Activated naive CD8-positive, alpha-beta T cell treated with anti-CD3 and anti-CD28 coated beads, Interleukin-2, amount 10 ng/mL, durations not matched to agents 7 days and 5 days (primary cell): ENCODE measurements at regions not wholly inside any gene's neighbourhood (a gene's known extent, or its start where the extent isn't known, plus 50 kb on each side); places are given as distances from the start of the nearest gene placed in this dataset.

Source experiments
- ATAC-seq: fragments of 150-1000 bp; cut with Tn5 transposase; one replicate; pipeline ENCODE4 v1.10.0; 2021; ENCODE audit warnings: low read depth, moderate library complexity
- POLR2A ChIA-PET: fragments of 350-600 bp; sonication (Branson Sonifier 250); formaldehyde crosslinking; loops from one replicate; lab custom pipeline; 2021; ENCODE audit warnings: antibody characterized with exemption; lab: Charles Lee
- DNase-seq: peaks from one replicate; pipeline ENCODE4 v3.0.0; 2021
- H3K27ac Mint-ChIP-seq: one replicate; pipeline ENCODE4 v1.8.0; 2022; ENCODE audit warnings: mild to moderate bottlenecking, mixed read lengths
- H3K27me3 Mint-ChIP-seq: one replicate; pipeline ENCODE4 v1.8.0; 2022; ENCODE audit warnings: mild to moderate bottlenecking, moderate library complexity, mixed read lengths
- H3K36me3 Mint-ChIP-seq: one replicate; pipeline ENCODE4 v1.8.0; 2021; ENCODE audit warnings: mild to moderate bottlenecking, mixed read lengths
- H3K4me1 Mint-ChIP-seq: one replicate; pipeline ENCODE4 v1.8.0; 2021; ENCODE audit warnings: mixed read lengths
- H3K4me3 Mint-ChIP-seq: one replicate; pipeline ENCODE4 v1.8.0; 2022; ENCODE audit warnings: mild to moderate bottlenecking, moderate library complexity, mixed read lengths
- H3K9me3 Mint-ChIP-seq: one replicate; pipeline ENCODE4 v1.8.0; 2021; ENCODE audit warnings: mixed read lengths

GRCh38 chr13:72384879-72385278 is 342.6 kb downstream of the MZT1 start:
- DNase-seq, result no peak
- Mint-ChIP-seq H3K27me3 (no peaks in the 10 kb centered on the region), H3K27ac (no peak overlapping the region), H3K4me3 (no peak overlapping the region), H3K4me1 (no peaks in the 10 kb centered on the region), H3K9me3 (no peaks in the 10 kb centered on the region), H3K36me3 (no peaks in the 10 kb centered on the region)
- ATAC-seq, result no peak
- POLR2A ChIA-PET, result no interaction called here

DNA sequence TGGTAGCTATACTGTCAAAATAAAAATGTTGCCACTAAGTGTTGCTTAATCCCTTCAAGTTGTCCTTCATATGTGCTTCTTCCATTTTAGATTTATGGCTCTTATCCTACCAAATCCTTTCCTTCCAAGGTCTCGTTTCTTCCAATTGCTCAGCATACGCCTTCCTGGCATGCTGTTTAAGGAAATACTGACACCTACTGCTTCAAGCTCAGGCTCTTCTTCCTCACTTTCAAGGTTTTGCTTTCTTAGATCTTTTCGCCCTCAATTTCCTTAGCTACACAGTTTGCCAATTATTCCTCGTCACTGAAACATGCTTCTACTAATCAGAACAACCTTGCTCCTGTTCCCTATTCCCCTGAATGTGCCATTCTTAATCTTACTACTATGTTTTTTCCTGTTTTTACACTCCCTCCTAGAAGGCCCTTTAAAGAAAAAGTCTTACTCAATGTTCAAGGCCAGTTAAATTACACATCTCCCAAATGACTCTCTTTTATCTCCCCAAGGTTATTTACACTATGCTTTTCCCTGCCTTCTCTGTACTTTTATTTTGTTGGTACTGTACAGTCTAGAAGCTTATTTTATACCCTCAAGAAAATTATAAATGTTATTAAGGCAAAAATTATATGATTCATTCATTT is 343.1 kb downstream of the MZT1 start:
- no peaks in the 10 kb centered on the region for H3K4me1 Mint-ChIP-seq
- no peak for DNase-seq
- no peaks in the 10 kb centered on the region for H3K27me3 Mint-ChIP-seq
- no peaks in the 10 kb centered on the region for H3K9me3 Mint-ChIP-seq
- no peak for ATAC-seq
- H3K36me3 Mint-ChIP-seq, result no peaks in the 10 kb centered on the region
- no peak overlapping the region for H3K4me3 Mint-ChIP-seq
- H3K27ac Mint-ChIP-seq, result no peak overlapping the region
- POLR2A ChIA-PET, result no interaction called here

DNA sequence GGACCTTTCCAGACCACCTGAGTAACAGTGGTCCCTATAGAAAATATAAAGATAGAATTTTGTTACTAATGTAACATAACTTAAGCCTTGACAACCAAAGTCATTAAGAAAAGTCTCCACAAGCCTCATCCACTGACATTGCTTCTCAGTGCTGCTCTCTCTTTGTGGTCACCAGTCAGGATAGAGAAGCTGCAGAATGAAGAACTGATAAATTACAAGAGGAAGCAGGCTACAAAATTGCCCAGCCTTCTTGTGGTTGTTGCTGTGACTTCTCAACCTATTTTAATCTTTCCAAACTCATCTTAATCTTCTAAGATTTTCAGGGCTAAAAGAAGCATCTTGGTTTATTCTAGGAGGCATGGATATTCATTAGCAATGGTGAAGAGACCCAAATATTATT is 343.8 kb downstream of the MZT1 start:
- POLR2A ChIA-PET, result no interaction called here
- Mint-ChIP-seq H3K27ac (no peak overlapping the region), H3K9me3 (no peaks in the 10 kb centered on the region)

DNA sequence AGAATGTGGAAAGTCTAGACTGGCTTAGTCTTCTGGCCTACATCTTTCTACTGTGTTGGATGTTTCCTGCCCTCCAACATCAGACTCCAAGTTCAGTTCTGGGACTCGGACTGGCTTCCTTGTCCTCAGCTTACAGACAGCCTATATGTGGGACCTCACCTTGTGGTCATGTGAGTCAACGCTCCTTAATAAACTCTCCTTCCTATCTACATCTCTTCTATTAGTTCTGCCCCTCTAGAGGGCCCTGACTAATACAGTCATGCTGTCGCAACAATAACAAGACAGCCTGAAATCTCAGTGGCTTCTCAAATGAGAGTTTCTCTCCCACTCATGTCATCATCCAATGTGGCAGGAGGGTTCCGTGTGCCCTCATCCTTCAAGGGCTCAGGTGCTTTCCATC is 347.8 kb downstream of the MZT1 start:
- DNase-seq, result no peak
- Mint-ChIP-seq H3K27me3 (no peaks in the 10 kb centered on the region), H3K9me3 (no peaks in the 10 kb centered on the region), H3K27ac (no peak overlapping the region), H3K4me1 (no peaks in the 10 kb centered on the region), H3K4me3 (no peak overlapping the region), H3K36me3 (no peaks in the 10 kb centered on the region)
- POLR2A ChIA-PET, result no interaction called here
- ATAC-seq, result no peak

More for the DNA sequence above, 343.8 kb downstream of the MZT1 start:
- H3K36me3 Mint-ChIP-seq, result no peaks in the 10 kb centered on the region
- H3K4me3 Mint-ChIP-seq, result no peak overlapping the region
- no peak for DNase-seq
- no peak for ATAC-seq
- no peaks in the 10 kb centered on the region for H3K4me1 Mint-ChIP-seq
- H3K27me3 Mint-ChIP-seq, result no peaks in the 10 kb centered on the region

DNA sequence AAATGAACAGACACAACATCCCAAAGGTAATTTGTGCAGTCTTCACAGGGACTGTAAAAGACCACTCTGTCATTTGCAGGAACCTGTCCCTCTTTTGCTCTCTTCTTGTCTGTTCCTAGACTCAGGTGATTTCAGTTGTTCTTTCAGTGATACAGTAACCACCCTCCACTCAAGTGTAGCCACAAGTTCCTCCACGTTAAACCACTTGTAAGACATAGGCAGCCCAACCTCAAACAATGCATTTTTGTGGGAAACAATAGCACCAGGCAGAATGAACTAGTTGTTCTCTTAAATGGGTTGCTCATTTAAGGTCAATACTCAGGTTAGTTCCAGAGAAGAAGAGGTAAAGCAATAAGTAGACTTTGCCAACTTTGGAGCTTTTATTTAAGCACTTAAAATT is 359.4 kb downstream of the MZT1 start:
- no peaks in the 10 kb centered on the region for H3K9me3 Mint-ChIP-seq
- no peaks in the 10 kb centered on the region for H3K4me1 Mint-ChIP-seq
- H3K36me3 Mint-ChIP-seq, result no peaks in the 10 kb centered on the region
- ATAC-seq, result no peak
- no peaks in the 10 kb centered on the region for H3K27me3 Mint-ChIP-seq
- POLR2A ChIA-PET, result no interaction called here
- no peak for DNase-seq
- H3K27ac Mint-ChIP-seq, result no peak overlapping the region
- H3K4me3 Mint-ChIP-seq, result no peak overlapping the region

GRCh38 chr13:72346716-72347115 is 380.7 kb downstream of the MZT1 start:
- DNase-seq, result no peak
- no peaks in the 10 kb centered on the region for H3K36me3 Mint-ChIP-seq
- no peaks in the 10 kb centered on the region for H3K4me1 Mint-ChIP-seq
- no peak overlapping the region for H3K4me3 Mint-ChIP-seq
- ATAC-seq, result no peak
- peaks cover 3% of the 10 kb centered on the region for H3K9me3 Mint-ChIP-seq
- H3K27ac Mint-ChIP-seq, result no peak overlapping the region
- POLR2A ChIA-PET, result no interaction called here
- H3K27me3 Mint-ChIP-seq, result no peaks in the 10 kb centered on the region

DNA sequence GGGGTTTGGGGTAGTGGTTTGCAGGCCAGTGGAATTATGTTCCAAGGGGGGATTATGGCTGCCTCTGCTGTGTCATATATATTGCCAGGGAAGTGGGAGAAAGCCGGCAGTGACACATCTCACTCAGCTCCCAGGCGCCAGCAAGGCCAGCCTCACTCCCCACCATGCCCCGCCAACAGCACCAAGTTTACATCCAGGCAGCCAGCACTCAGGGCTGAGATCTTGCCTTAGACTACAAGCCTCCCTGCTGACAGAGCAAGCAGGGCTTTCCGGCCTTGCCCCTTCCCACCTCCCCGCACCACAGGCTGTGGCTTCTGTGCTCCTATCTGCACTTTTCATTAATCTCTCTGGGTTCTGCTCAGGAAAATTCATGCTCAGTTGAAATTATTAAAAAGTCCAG is 385.1 kb downstream of the MZT1 start:
- no peak for ATAC-seq
- no peaks in the 10 kb centered on the region for H3K36me3 Mint-ChIP-seq
- POLR2A ChIA-PET, result no interaction called here
- H3K4me1 Mint-ChIP-seq, result no peaks in the 10 kb centered on the region
- H3K27me3 Mint-ChIP-seq, result no peaks in the 10 kb centered on the region
- H3K27ac Mint-ChIP-seq, result no peak overlapping the region
- H3K9me3 Mint-ChIP-seq, result peaks cover 5% of the 10 kb centered on the region
- H3K4me3 Mint-ChIP-seq, result no peak overlapping the region
- no peak for DNase-seq

- Mint-ChIP-seq H3K27me3 (no peaks in the 10 kb centered on the region), H3K4me1 (no peaks in the 10 kb centered on the region), H3K4me3 (no peak overlapping the region), H3K36me3 (no peaks in the 10 kb centered on the region), H3K27ac (no peak overlapping the region), H3K9me3 (peaks cover 5% of the 10 kb centered on the region)
- no peak for DNase-seq
- ATAC-seq, result no peak
- POLR2A ChIA-PET, result no interaction called here
Measured at GRCh38 chr13:72341904-72342303, 385.5 kb downstream of the MZT1 start.

DNA sequence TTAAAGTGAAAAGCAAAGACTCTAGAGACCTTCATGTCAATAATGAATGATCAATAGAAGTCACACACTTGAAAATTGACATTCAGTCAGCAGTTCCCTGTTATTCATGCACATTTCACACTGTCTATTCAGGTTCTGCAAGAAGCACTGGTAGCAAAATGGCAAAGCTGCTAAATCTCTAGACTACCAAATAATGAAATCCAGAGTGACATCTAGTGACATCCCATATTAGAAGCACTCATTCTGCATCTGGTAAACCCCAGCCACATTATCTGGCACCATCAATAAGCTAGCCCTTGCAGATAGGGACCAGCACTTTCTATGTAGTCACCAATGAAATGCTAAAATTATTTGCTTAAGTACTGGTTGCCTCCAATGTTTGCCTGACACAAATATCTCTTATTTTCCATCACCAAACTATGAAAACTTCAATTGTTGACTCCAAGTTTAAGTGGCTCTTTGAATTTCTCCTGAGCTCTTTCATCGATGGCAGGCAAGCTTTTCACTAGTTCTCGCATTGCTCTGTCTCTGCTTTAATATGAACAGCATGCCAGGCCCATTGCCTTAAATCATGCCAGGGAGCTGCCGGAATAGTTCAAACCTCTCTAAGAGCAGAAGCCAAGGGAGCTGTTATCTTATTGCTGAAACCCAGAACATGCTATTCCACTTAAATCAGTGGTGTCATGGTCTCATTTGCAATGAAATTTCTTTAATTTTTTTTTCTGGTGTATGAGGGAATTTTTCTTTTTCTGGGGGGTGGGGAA is 409.9 kb downstream of the MZT1 start:
- POLR2A ChIA-PET, result no interaction called here
- Mint-ChIP-seq H3K9me3 (no peaks in the 10 kb centered on the region), H3K27ac (no peak overlapping the region), H3K4me1 (no peaks in the 10 kb centered on the region), H3K27me3 (no peaks in the 10 kb centered on the region), H3K36me3 (no peaks in the 10 kb centered on the region), H3K4me3 (no peak overlapping the region)
- ATAC-seq (no peak), DNase-seq (no peak)

- POLR2A ChIA-PET, result no interaction called here
- no peaks in the 10 kb centered on the region for H3K27me3 Mint-ChIP-seq
- H3K9me3 Mint-ChIP-seq, result no peaks in the 10 kb centered on the region
- H3K4me1 Mint-ChIP-seq, result no peaks in the 10 kb centered on the region
- ATAC-seq (no peak), DNase-seq (no peak)
- H3K36me3 Mint-ChIP-seq, result no peaks in the 10 kb centered on the region
- H3K27ac Mint-ChIP-seq, result no peak overlapping the region
- no peak overlapping the region for H3K4me3 Mint-ChIP-seq
Measured at GRCh38 chr13:72316716-72317115, 410.7 kb downstream of the MZT1 start.

DNA sequence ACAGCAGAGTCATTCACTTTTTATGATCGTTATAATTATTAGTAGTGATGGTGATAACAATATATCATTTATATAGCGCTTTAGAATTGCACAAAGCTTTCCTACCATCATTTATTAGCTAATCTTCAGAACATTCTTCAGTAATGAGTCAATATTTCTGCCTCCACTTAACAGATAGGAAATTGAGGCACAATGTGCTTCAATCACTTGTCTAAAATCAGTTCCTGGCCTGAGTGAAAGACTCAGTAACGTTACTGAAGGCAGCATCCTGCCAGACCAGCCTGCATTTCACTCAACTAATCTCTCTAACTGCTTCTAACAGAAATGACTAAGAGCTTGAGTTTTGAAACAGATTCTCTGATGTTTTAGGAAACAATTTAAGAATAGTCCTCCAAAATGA is 412.1 kb downstream of the MZT1 start:
- H3K9me3 Mint-ChIP-seq, result no peaks in the 10 kb centered on the region
- no peaks in the 10 kb centered on the region for H3K4me1 Mint-ChIP-seq
- no peak overlapping the region for H3K27ac Mint-ChIP-seq
- POLR2A ChIA-PET, result no interaction called here
- H3K36me3 Mint-ChIP-seq, result no peaks in the 10 kb centered on the region
- no peaks in the 10 kb centered on the region for H3K27me3 Mint-ChIP-seq
- no peak overlapping the region for H3K4me3 Mint-ChIP-seq
- ATAC-seq, result no peak
- no peak for DNase-seq

DNA sequence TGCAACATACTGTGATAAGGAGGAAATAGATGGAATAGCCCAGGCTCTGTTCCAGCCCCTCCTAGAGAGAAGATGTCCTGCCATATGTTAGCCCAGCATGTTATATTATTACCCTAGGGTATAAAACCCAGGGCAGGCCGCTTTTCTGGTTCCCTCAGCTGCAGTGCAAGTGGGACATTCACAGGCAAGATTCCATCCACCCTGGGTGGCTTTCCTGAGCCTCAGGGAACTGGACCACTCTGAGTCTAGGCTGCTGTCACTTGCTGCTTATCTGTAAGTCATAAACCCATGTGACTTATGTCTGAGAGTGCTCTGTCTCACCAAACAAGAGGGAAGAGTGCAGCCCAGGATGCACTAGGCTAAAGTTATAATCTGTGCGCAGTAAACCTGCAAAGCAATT is 413.2 kb downstream of the MZT1 start:
- Mint-ChIP-seq H3K36me3 (no peaks in the 10 kb centered on the region), H3K4me3 (no peak overlapping the region), H3K9me3 (no peaks in the 10 kb centered on the region), H3K27ac (no peak overlapping the region), H3K4me1 (no peaks in the 10 kb centered on the region), H3K27me3 (no peaks in the 10 kb centered on the region)
- ATAC-seq (no peak), DNase-seq (no peak)
- POLR2A ChIA-PET, result no interaction called here

DNA sequence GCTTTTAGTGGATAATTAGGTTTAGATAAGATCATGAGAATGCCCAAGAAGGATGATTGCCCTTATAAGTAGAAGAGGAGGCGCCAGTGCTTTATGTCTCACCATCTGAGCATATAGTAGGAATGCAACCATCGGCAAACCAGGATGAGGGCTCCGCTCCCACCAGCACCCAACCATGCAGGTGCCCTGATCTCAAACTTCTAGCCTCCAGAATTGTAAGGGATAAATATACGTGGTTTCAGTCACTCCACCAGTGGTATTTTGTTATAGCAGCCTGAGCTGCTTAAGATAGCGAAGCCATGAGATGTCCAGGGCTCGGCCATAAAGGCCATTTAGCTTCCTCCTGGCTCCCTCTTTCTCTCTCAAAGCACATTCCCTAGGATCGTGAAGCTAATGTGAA is 413.9 kb downstream of the MZT1 start:
- H3K36me3 Mint-ChIP-seq, result no peaks in the 10 kb centered on the region
- no peak overlapping the region for H3K27ac Mint-ChIP-seq
- no peak for DNase-seq
- POLR2A ChIA-PET, result no interaction called here
- H3K9me3 Mint-ChIP-seq, result no peaks in the 10 kb centered on the region
- no peak for ATAC-seq
- H3K4me1 Mint-ChIP-seq, result no peaks in the 10 kb centered on the region
- no peak overlapping the region for H3K4me3 Mint-ChIP-seq
- H3K27me3 Mint-ChIP-seq, result no peaks in the 10 kb centered on the region

DNA sequence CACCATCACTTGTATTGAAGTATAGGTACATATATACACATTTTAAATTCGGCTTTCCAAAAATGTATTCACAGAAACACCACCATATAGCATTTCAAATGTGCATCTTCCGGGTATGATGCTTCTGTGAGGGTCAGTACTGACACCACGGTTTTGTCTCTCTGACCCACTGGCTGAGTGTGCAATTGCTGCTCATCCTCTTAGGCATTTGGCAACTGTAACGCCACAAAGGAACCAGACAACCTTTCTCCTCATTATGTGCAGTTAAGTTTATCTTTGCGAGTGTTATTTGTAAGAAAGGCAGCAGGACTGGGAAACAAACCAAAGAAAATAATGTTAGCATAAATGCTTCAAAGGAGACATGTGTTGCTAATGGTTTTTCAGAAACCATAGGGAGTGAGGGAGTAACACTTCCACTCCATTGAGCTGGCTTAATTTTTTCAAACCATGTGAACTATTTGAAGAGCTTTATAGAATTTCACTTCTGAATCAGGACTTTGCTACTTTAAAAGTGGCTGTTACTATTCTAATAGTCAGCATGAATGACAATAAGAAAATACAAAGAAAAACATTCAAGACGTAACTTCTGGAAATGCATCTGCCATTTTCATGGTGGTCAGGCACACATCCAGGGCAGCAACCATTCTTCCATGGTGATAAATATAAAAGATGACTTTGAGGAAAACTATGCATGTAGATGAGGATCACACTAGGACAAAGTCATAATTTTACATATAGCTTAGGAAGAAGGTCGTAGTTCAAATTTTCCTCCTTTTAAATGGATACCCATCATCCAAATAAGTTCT is 423.3 kb downstream of the MZT1 start:
- H3K4me3 Mint-ChIP-seq, result no peak overlapping the region
- H3K9me3 Mint-ChIP-seq, result no peaks in the 10 kb centered on the region
- no peak for DNase-seq
- ATAC-seq, result no peak
- H3K4me1 Mint-ChIP-seq, result no peaks in the 10 kb centered on the region
- H3K27ac Mint-ChIP-seq, result no peak overlapping the region
- POLR2A ChIA-PET, result no interaction called here
- no peaks in the 10 kb centered on the region for H3K36me3 Mint-ChIP-seq
- H3K27me3 Mint-ChIP-seq, result no peaks in the 10 kb centered on the region
